ENCODE measurements at regions not wholly inside any gene's neighbourhood (a gene's known extent, or its start where the extent isn't known, plus 50 kb on each side); places are given as distances from the start of the nearest gene placed in this dataset.

- no peak for DNase-seq (ENCODE audit: low read depth in 6 of 9, low spot score in 9 of 9)
- H3K36me3 ChIP-seq (ENCODE audit: control insufficient read depth in 2 of 2, insufficient read depth in 2 of 2, low read length in 1 of 2): no peaks in the 10 kb centered on the region
- H3K27me3 ChIP-seq (ENCODE audit: control insufficient read depth in 2 of 2, insufficient read depth in 1 of 2, low read length in 1 of 2): no peaks in the 10 kb centered on the region
- no peaks in the 10 kb centered on the region for H3K9me3 ChIP-seq (ENCODE audit: control insufficient read depth in 2 of 2, insufficient read depth in 1 of 2, low read length in 1 of 2)
- 0% methylated on average over 1 of the region's 1 CpG for WGBS
- H3K27ac ChIP-seq (ENCODE audit: low read depth in 1 of 2, low read length in 1 of 2): no peak overlapping the region
- H3K4me3 ChIP-seq (ENCODE audit: low read length in 2 of 2): no peak overlapping the region
- H3K4me1 ChIP-seq (ENCODE audit: control insufficient read depth in 2 of 2, insufficient read depth in 2 of 2, low read length in 2 of 2): no peaks in the 10 kb centered on the region
Measured at GRCh38 chr7:52071744-52072143, 755.1 kb upstream of the COBL start.

DNA sequence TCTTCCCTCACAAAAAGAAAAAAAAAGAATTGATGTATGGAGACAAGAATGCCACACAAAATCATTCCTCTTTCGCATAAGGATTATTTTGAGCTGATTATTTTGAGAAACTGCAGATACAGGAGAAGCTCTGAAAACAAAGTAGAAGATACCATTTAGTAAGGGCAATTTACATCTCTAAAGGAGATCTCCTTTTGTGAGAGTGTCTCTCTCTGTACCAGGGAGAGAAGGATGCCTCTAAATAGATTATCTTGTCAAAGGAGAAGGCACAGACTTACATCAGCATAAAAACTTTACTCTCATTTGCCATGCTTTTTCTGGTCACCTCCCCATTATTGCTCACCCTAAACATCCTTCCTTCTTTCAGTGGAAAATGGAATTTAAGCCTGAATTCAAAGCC, 747.9 kb upstream of the COBL start:
- H3K4me1 ChIP-seq (ENCODE audit: control insufficient read depth in 2 of 2, insufficient read depth in 2 of 2, low read length in 2 of 2): no peaks in the 10 kb centered on the region
- H3K27ac ChIP-seq (ENCODE audit: low read depth in 1 of 2, low read length in 1 of 2): no peak overlapping the region
- no peaks in the 10 kb centered on the region for H3K27me3 ChIP-seq (ENCODE audit: control insufficient read depth in 2 of 2, insufficient read depth in 1 of 2, low read length in 1 of 2)
- no peak for DNase-seq (ENCODE audit: low read depth in 6 of 9, low spot score in 9 of 9)
- no peaks in the 10 kb centered on the region for H3K36me3 ChIP-seq (ENCODE audit: control insufficient read depth in 2 of 2, insufficient read depth in 2 of 2, low read length in 1 of 2)
- H3K4me3 ChIP-seq (ENCODE audit: low read length in 2 of 2): no peak overlapping the region
- H3K9me3 ChIP-seq (ENCODE audit: control insufficient read depth in 2 of 2, insufficient read depth in 1 of 2, low read length in 1 of 2): no peaks in the 10 kb centered on the region
- WGBS: 89% methylated on average over 1 of the region's 1 CpG

DNA sequence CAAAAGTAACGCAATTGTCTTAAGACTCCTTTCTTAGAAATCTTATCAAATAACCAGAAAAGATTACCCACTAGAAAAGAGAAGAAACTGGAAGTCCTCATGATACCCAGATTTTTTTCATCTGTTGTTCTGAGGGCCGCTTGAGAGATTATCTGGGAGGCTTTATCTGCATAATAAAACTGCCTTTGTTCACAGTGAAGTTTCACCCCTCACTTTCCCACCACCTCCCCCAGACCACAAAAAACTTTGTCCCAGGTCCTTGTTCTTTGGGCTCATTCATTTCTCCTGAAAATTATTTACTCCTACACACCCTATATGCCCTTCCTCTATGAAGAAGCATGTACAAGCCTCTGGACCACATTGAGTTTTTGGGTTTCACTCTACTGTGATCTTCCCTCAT, 745.1 kb upstream of the COBL start:
- no peaks in the 10 kb centered on the region for H3K4me1 ChIP-seq (ENCODE audit: control insufficient read depth in 2 of 2, insufficient read depth in 2 of 2, low read length in 2 of 2)
- H3K27ac ChIP-seq (ENCODE audit: low read depth in 1 of 2, low read length in 1 of 2): no peak overlapping the region
- H3K4me3 ChIP-seq (ENCODE audit: low read length in 2 of 2): no peak overlapping the region
- no peaks in the 10 kb centered on the region for H3K36me3 ChIP-seq (ENCODE audit: control insufficient read depth in 2 of 2, insufficient read depth in 2 of 2, low read length in 1 of 2)
- no peak for DNase-seq (ENCODE audit: low read depth in 6 of 9, low spot score in 9 of 9)
- WGBS: 85% methylated on average over 2 of the region's 2 CpGs
- H3K9me3 ChIP-seq (ENCODE audit: control insufficient read depth in 2 of 2, insufficient read depth in 1 of 2, low read length in 1 of 2): no peaks in the 10 kb centered on the region
- no peaks in the 10 kb centered on the region for H3K27me3 ChIP-seq (ENCODE audit: control insufficient read depth in 2 of 2, insufficient read depth in 1 of 2, low read length in 1 of 2)

GRCh38 chr7:52053525-52053924, 736.9 kb upstream of the COBL start:
- Histone ChIP-seq H3K36me3 (ENCODE audit: control insufficient read depth in 2 of 2, insufficient read depth in 2 of 2, low read length in 1 of 2) (no peaks in the 10 kb centered on the region), H3K27me3 (ENCODE audit: control insufficient read depth in 2 of 2, insufficient read depth in 1 of 2, low read length in 1 of 2) (no peaks in the 10 kb centered on the region), H3K4me3 (ENCODE audit: low read length in 2 of 2) (no peak overlapping the region), H3K4me1 (ENCODE audit: control insufficient read depth in 2 of 2, insufficient read depth in 2 of 2, low read length in 2 of 2) (no peaks in the 10 kb centered on the region), H3K27ac (ENCODE audit: low read depth in 1 of 2, low read length in 1 of 2) (no peak overlapping the region), H3K9me3 (ENCODE audit: control insufficient read depth in 2 of 2, insufficient read depth in 1 of 2, low read length in 1 of 2) (no peaks in the 10 kb centered on the region)
- no peak for DNase-seq (ENCODE audit: low read depth in 6 of 9, low spot score in 9 of 9)
- 0% methylated on average over 1 of the region's 1 CpG for WGBS

DNA sequence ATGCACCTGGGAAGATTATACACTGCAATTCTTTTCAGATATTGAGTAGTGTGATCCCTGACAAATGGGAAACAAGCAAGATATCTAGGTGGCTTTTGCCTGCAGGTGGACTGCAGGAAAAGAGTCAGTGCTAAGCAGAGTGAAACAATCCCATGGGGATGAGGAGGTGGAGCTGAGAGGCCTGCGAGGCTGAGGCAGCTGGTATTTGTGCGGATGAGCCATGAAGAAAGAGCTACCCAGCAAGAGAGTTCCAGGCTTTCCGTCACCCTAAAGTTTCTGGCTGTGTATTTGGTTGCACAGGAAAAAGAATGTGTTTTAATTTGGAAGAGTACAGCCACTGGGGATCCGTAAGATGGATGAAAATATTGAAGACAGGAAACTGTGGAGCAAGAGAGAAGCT, 714.1 kb upstream of the COBL start:
- DNase-seq (ENCODE audit: low read depth in 6 of 9, low spot score in 9 of 9): no peak
- no peaks in the 10 kb centered on the region for H3K4me1 ChIP-seq (ENCODE audit: control insufficient read depth in 2 of 2, insufficient read depth in 2 of 2, low read length in 2 of 2)
- H3K27me3 ChIP-seq (ENCODE audit: control insufficient read depth in 2 of 2, insufficient read depth in 1 of 2, low read length in 1 of 2): no peaks in the 10 kb centered on the region
- H3K27ac ChIP-seq (ENCODE audit: low read depth in 1 of 2, low read length in 1 of 2): no peak overlapping the region
- no peaks in the 10 kb centered on the region for H3K36me3 ChIP-seq (ENCODE audit: control insufficient read depth in 2 of 2, insufficient read depth in 2 of 2, low read length in 1 of 2)
- H3K4me3 ChIP-seq (ENCODE audit: low read length in 2 of 2): no peak overlapping the region
- WGBS: 75% methylated on average over 4 of the region's 4 CpGs
- H3K9me3 ChIP-seq (ENCODE audit: control insufficient read depth in 2 of 2, insufficient read depth in 1 of 2, low read length in 1 of 2): no peaks in the 10 kb centered on the region

DNA sequence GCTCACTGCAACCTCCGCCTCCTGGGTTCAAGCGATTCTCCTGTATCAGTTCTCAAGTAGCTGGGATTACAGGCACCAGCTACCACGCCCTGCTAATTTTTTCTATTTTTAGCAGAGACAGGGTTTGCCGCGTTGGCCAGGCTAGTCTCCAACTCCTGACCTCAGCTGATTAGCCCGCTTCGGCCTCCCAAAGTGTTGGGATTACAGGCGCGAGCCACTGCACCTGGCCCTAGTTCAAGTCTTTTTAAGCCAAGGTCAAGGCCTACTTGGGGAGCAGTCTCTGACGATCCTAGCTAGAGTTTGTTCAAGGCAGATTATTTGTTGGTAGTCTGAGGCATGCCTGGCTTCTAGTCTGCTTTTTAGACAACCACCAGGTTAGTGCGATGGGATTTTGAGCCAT, 709.5 kb upstream of the COBL start:
- no peaks in the 10 kb centered on the region for H3K4me1 ChIP-seq (ENCODE audit: control insufficient read depth in 2 of 2, insufficient read depth in 2 of 2, low read length in 2 of 2)
- no peak for DNase-seq (ENCODE audit: low read depth in 6 of 9, low spot score in 9 of 9)
- H3K36me3 ChIP-seq (ENCODE audit: control insufficient read depth in 2 of 2, insufficient read depth in 2 of 2, low read length in 1 of 2): no peaks in the 10 kb centered on the region
- WGBS: 87% methylated on average over 11 of the region's 11 CpGs
- H3K27ac ChIP-seq (ENCODE audit: low read depth in 1 of 2, low read length in 1 of 2): no peak overlapping the region
- no peaks in the 10 kb centered on the region for H3K27me3 ChIP-seq (ENCODE audit: control insufficient read depth in 2 of 2, insufficient read depth in 1 of 2, low read length in 1 of 2)
- H3K9me3 ChIP-seq (ENCODE audit: control insufficient read depth in 2 of 2, insufficient read depth in 1 of 2, low read length in 1 of 2): no peaks in the 10 kb centered on the region
- no peak overlapping the region for H3K4me3 ChIP-seq (ENCODE audit: low read length in 2 of 2)

GRCh38 chr7:52021343-52021742, 704.7 kb upstream of the COBL start:
- Histone ChIP-seq H3K27me3 (ENCODE audit: control insufficient read depth in 2 of 2, insufficient read depth in 1 of 2, low read length in 1 of 2) (no peaks in the 10 kb centered on the region), H3K9me3 (ENCODE audit: control insufficient read depth in 2 of 2, insufficient read depth in 1 of 2, low read length in 1 of 2) (no peaks in the 10 kb centered on the region), H3K27ac (ENCODE audit: low read depth in 1 of 2, low read length in 1 of 2) (no peak overlapping the region), H3K4me3 (ENCODE audit: low read length in 2 of 2) (no peak overlapping the region), H3K4me1 (ENCODE audit: control insufficient read depth in 2 of 2, insufficient read depth in 2 of 2, low read length in 2 of 2) (no peaks in the 10 kb centered on the region), H3K36me3 (ENCODE audit: control insufficient read depth in 2 of 2, insufficient read depth in 2 of 2, low read length in 1 of 2) (no peaks in the 10 kb centered on the region)
- 32% methylated on average over 3 of the region's 3 CpGs for WGBS
- no peak for DNase-seq (ENCODE audit: low read depth in 6 of 9, low spot score in 9 of 9)

DNA sequence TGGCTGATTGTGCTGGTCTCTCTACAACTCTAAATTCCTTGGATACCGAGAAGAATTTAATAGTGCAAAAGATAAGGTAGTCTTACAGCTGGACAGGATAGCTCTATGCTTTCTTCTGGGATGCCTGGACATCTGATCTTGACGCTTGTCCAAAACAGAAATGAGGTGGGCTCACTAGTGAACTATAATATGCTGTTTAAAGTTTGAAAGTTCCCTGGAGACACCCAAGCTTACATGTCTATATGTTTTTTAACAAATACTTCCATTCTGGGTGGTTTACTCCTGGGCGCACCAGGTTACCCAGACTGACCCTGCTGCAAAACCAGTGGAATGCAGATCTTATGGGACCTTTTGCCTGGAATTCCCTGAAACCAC, 702.1 kb upstream of the COBL start:
- Histone ChIP-seq H3K4me3 (ENCODE audit: low read length in 2 of 2) (no peak overlapping the region), H3K4me1 (ENCODE audit: control insufficient read depth in 2 of 2, insufficient read depth in 2 of 2, low read length in 2 of 2) (no peaks in the 10 kb centered on the region), H3K27me3 (ENCODE audit: control insufficient read depth in 2 of 2, insufficient read depth in 1 of 2, low read length in 1 of 2) (no peaks in the 10 kb centered on the region), H3K36me3 (ENCODE audit: control insufficient read depth in 2 of 2, insufficient read depth in 2 of 2, low read length in 1 of 2) (no peaks in the 10 kb centered on the region), H3K9me3 (ENCODE audit: control insufficient read depth in 2 of 2, insufficient read depth in 1 of 2, low read length in 1 of 2) (no peaks in the 10 kb centered on the region), H3K27ac (ENCODE audit: low read depth in 1 of 2, low read length in 1 of 2) (no peak overlapping the region)
- 88% methylated on average over 3 of the region's 3 CpGs for WGBS
- DNase-seq (ENCODE audit: low read depth in 6 of 9, low spot score in 9 of 9): no peak

DNA sequence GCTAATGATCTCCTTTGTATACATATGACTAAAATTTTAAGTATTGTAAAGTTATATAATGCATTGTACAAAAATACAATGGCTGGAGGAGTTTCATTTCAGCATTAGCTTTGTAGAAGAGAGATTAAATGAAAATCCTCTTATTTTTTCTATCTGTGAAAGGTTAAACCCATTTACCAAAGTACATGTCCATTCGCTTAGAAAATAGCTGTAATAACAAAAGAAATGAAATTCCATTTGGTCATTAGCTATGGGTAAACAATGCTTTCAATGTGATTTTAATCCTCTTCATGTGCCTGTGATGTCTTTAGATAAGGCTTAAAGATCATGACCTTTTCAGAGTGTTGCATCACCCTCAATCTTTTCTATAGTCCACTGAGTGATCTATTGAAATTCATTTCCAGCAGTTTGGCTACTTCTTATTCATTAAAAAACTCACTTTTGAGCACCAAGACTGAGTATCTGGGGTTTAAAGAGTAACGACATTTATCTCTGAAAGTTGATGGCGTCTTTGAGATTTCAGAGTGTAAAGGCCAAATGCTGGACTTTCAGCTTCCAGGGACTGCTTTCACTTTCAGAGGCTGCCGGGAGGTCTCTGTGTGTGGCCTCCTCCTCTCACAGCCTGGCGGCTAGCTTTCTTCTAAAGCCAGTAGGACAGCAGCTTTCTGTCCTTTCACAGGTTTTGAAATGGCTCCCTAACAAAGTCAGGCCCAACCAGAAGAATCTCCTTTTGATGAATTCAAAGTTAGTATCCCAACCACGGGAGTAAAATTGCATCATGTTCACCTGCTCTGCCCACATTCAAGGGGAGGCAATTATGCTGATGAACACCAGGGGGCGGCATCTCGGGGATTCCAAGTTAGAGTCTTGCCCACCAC, 701.4 kb upstream of the COBL start:
- 55% methylated on average over 8 of the region's 8 CpGs for WGBS
- H3K27ac ChIP-seq (ENCODE audit: low read depth in 1 of 2, low read length in 1 of 2): no peak overlapping the region
- no peak overlapping the region for H3K4me3 ChIP-seq (ENCODE audit: low read length in 2 of 2)

More for the DNA sequence above, 701.4 kb upstream of the COBL start:
- DNase-seq (ENCODE audit: low read depth in 6 of 9, low spot score in 9 of 9): peak in 3 of 9 donors; percentile 1 to 8 (median 2)
- H3K9me3 ChIP-seq (ENCODE audit: control insufficient read depth in 2 of 2, insufficient read depth in 1 of 2, low read length in 1 of 2): no peaks in the 10 kb centered on the region
- no peaks in the 10 kb centered on the region for H3K4me1 ChIP-seq (ENCODE audit: control insufficient read depth in 2 of 2, insufficient read depth in 2 of 2, low read length in 2 of 2)
- H3K27me3 ChIP-seq (ENCODE audit: control insufficient read depth in 2 of 2, insufficient read depth in 1 of 2, low read length in 1 of 2): no peaks in the 10 kb centered on the region
- no peaks in the 10 kb centered on the region for H3K36me3 ChIP-seq (ENCODE audit: control insufficient read depth in 2 of 2, insufficient read depth in 2 of 2, low read length in 1 of 2)

All from thymus (tissue), 11 donors.